Natural killer cell treated with Interleukin-12 subunit alpha and Interleukin-12 subunit beta and Interleukin-15 and Interleukin-18, amount 100 ng/mL, for 72 hours (primary cell): ENCODE measurements at regions not wholly inside any gene's neighbourhood (a gene's known extent, or its start where the extent isn't known, plus 50 kb on each side); places are given as distances from the start of the nearest gene placed in this dataset.

Experiments
- ATAC-seq, 2 donors: fragments of 150-1000 bp; cut with Tn5 transposase in 1 of 2; sonication (Bioruptor Pico), chemical (Tn5 transposase) in 1 of 2; 2 replicates each; pipeline ENCODE4 v1.10.0; 2021
- DNase-seq: peaks from one replicate; pipeline ENCODE4 v3.0.0; 2022; ENCODE audit warnings: low spot score
- H3K27ac Mint-ChIP-seq, 2 donors: 1 replicate in 1 of 2; 2 replicates in 1 of 2; pipeline ENCODE4 v1.8.0; 2022; ENCODE audit warnings: mixed read lengths in 2 of 2, mild to moderate bottlenecking in 1 of 2, moderate library complexity in 1 of 2
- H3K27me3 Mint-ChIP-seq, 2 donors: 1 replicate in 1 of 2; 2 replicates in 1 of 2; pipeline ENCODE4 v1.8.0; 2022; ENCODE audit warnings: mixed read lengths in 2 of 2
- H3K36me3 Mint-ChIP-seq: one replicate; pipeline ENCODE4 v1.8.0; 2022; ENCODE audit warnings: mixed read lengths
- H3K4me1 Mint-ChIP-seq, 2 donors: 1 replicate in 1 of 2; 2 replicates in 1 of 2; pipeline ENCODE4 v1.8.0; 2022; ENCODE audit warnings: low read depth in 2 of 2, mixed read lengths in 2 of 2, mild to moderate bottlenecking in 1 of 2
- H3K4me3 Mint-ChIP-seq: one replicate; pipeline ENCODE4 v1.8.0; 2022; ENCODE audit warnings: mixed read lengths
- H3K9me3 Mint-ChIP-seq: 2 replicates; pipeline ENCODE4 v1.8.0; 2022; ENCODE audit warnings: mixed read lengths

- no peak for ATAC-seq
- no peak overlapping the region for H3K27ac Mint-ChIP-seq
- peaks cover 5 to 12% of the 10 kb centered on the region in 2 donors for H3K4me1 Mint-ChIP-seq
- H3K9me3 Mint-ChIP-seq: no peaks in the 10 kb centered on the region
- H3K36me3 Mint-ChIP-seq: no peaks in the 10 kb centered on the region
- H3K27me3 Mint-ChIP-seq: peaks cover 16 to 21% of the 10 kb centered on the region in 2 donors
- H3K4me3 Mint-ChIP-seq: no peak overlapping the region
- DNase-seq: no peak
Measured at GRCh38 chr12:11946161-11946560, 124.6 kb upstream of the BCL2L14 start.

DNA sequence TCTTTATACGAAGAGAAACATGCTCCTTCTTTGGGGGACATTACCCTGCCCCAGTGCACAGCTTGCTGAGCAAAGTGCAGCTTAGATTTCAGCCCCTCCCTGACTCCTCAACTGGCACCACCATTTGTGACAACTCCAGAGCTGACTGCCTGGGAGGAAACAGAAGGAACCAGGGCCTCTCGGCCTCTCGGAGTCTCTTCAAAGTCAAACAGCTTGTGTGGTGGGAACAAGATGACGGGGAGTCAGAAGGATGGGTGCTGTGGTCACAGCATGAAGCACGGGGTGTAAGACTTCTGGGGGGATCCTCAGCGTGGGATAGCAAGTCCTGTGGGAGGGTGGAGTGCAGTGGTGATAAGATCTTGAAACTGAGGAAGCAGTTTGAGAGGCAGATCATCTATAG is 123.5 kb upstream of the BCL2L14 start:
- Mint-ChIP-seq H3K4me3 (no peak overlapping the region), H3K27me3 (peaks cover 16 to 21% of the 10 kb centered on the region in 2 donors), H3K27ac (peak overlapping the region in 1 of 2 donors; percentile 34), H3K4me1 (peaks cover 5 to 12% of the 10 kb centered on the region in 2 donors), H3K36me3 (no peaks in the 10 kb centered on the region), H3K9me3 (no peaks in the 10 kb centered on the region)
- ATAC-seq: no peak
- no peak for DNase-seq

- Mint-ChIP-seq H3K27me3 (peaks cover 14 to 18% of the 10 kb centered on the region in 2 donors), H3K9me3 (no peaks in the 10 kb centered on the region), H3K4me1 (peaks cover 18 to 21% of the 10 kb centered on the region in 2 donors), H3K27ac (peak overlapping the region in 1 of 2 donors; percentile 21), H3K4me3 (no peak overlapping the region), H3K36me3 (no peaks in the 10 kb centered on the region)
- ATAC-seq (no peak), DNase-seq (no peak)
Measured at GRCh38 chr12:11949738-11950411, 120.9 kb upstream of the BCL2L14 start.

GRCh38 chr12:11951209-11951608 is 119.5 kb upstream of the BCL2L14 start:
- ATAC-seq (no peak), DNase-seq (no peak)
- Mint-ChIP-seq H3K4me3 (no peak overlapping the region), H3K9me3 (no peaks in the 10 kb centered on the region), H3K27ac (no peak overlapping the region), H3K27me3 (peaks cover 18 to 21% of the 10 kb centered on the region in 2 donors), H3K4me1 (peaks cover 19 to 22% of the 10 kb centered on the region in 2 donors), H3K36me3 (peaks cover 4% of the 10 kb centered on the region)

DNA sequence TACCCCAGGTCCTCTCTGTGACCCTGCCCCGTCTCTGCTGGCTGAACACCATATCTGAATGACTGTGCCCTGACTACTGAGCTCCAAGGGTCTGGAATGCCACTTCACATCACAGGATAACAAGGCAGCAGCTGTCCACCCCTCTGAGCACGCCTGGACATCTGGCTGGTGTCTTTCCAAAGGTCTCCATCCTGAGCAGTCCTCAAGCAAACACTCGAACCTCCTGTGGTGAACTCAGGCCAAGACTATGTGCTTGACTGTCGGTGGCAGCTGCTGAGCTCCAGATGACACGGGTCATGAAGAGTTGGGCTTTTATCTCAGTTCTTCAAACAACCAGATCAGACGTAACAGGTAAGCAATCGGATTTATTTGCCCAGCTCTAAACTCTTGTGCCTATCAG is 117.2 kb upstream of the BCL2L14 start:
- DNase-seq (no peak), ATAC-seq (no peak)
- H3K27me3 Mint-ChIP-seq: peaks cover 26 to 34% of the 10 kb centered on the region in 2 donors
- peaks cover 4% of the 10 kb centered on the region for H3K36me3 Mint-ChIP-seq
- peak overlapping the region; percentile 17 to 54 for H3K27ac Mint-ChIP-seq
- H3K9me3 Mint-ChIP-seq: peaks cover 4% of the 10 kb centered on the region
- H3K4me3 Mint-ChIP-seq: no peak overlapping the region
- H3K4me1 Mint-ChIP-seq: peaks cover 24 to 25% of the 10 kb centered on the region in 2 donors

DNA sequence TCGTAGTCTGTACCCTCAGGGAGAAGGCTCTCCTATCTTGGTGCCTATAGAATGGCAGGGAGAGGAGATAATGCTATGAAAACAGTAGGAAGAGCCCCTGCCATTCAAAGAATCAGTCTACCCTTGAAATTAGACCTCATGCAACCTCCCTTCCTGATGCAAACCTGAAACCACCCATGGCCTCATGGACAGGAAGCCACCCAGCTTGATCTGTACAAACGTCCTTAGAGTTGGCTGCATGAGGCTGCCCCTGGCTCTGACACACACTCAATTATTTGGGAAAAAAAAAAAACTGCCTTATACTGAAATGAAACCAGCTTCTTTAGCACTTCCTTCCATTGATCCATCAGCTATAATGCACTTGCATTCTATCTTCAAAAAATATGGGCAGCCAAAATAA is 116.6 kb upstream of the BCL2L14 start:
- peaks cover 4% of the 10 kb centered on the region for H3K36me3 Mint-ChIP-seq
- peaks cover 20 to 28% of the 10 kb centered on the region in 2 donors for H3K27me3 Mint-ChIP-seq
- H3K9me3 Mint-ChIP-seq: peaks cover 4% of the 10 kb centered on the region
- DNase-seq: no peak
- H3K4me3 Mint-ChIP-seq: peak overlapping the region; percentile 43
- ATAC-seq: peak in 1 of 2 donors; percentile 45
- H3K27ac Mint-ChIP-seq: peak overlapping the region; percentile 17 to 54
- peaks cover 30 to 31% of the 10 kb centered on the region in 2 donors for H3K4me1 Mint-ChIP-seq

DNA sequence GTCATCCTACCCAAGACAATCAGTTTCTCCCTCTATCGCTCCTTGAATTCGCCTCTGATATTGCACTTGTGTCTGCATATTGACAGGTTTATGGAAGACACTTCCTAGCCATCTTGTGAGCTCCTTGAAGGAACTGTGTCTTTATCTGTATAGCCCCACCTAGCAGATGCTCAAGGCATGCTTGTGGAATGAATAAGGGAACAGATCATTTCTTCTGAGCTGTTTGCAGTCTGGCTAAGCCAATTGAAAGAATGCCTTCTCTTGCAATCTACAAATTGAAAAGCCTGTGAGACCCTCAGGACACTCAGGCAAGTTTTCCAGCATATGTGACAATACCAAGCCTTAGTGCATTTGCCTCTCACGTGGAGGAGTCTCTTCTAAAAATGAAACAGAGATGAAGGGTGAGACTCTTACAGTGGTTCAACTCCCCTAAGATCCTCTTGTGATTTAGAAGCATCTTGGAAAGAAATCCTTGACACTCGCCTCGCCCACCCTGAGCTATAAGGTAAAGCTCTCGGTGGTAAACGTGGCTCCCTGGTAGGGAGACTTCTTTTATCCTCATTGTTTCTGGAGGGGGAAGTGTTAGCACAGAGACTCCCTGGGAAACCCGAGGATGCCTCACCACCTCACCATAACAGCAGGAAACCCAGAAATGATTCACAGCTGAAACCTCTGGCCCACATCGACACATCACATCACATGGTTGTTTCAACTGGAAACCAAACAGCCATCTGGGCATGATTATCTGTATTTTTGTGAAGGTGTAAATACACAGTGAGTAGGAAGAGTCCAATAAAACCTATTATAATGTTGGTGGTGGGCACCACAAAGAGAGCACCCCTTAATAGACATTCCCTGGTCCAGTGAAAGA is 112.3 kb upstream of the BCL2L14 start:
- Mint-ChIP-seq H3K36me3 (peaks cover 4% of the 10 kb centered on the region), H3K27me3 (peaks cover 18 to 23% of the 10 kb centered on the region in 2 donors), H3K4me3 (peak overlapping the region; percentile 29), H3K9me3 (peaks cover 4% of the 10 kb centered on the region), H3K27ac (peak overlapping the region; percentile 80 to 93), H3K4me1 (peaks cover 37 to 38% of the 10 kb centered on the region in 2 donors)
- ATAC-seq (peak; percentile 87 to 94), DNase-seq (peak; percentile 66)

DNA sequence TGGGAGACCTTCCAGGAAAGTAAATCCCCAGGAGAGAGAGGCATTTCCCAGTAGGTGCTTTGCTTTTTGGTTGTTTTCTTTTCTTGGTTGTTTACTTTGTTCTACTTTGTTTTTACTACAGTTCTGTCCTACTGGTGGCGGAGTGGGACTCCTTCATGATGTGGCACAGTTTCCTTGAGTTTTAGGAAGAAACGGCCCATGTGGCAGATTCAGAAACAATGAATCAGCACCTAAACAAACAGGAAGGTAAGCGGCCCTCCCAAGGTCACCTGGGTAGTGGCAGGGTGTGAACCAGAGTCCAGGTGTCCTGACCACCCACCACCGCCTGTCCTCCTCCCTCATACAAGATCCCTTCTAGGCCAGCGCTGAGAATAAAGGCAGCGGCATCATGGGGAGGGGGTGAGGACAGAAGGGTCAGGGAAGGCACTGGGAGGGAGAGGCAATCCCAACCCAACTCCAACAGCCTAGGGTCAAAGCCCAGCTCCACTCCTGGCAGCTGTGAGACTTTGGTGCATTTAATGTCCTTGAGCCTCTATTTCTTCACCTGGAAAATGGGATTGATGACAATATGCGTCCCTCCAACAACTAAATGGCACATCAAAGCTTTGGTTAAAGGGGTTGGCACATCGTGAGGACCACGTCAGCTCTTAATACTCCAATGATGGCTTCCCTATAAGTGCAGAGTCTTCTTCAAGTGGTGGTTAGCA is 111.5 kb upstream of the BCL2L14 start:
- Mint-ChIP-seq H3K36me3 (peaks cover 4% of the 10 kb centered on the region), H3K27me3 (peaks cover 18 to 23% of the 10 kb centered on the region in 2 donors), H3K9me3 (peaks cover 4% of the 10 kb centered on the region), H3K27ac (peak overlapping the region; percentile 80 to 93), H3K4me3 (peak overlapping the region; percentile 29), H3K4me1 (peaks cover 29 to 33% of the 10 kb centered on the region in 2 donors)
- DNase-seq (no peak), ATAC-seq (no peak)

DNA sequence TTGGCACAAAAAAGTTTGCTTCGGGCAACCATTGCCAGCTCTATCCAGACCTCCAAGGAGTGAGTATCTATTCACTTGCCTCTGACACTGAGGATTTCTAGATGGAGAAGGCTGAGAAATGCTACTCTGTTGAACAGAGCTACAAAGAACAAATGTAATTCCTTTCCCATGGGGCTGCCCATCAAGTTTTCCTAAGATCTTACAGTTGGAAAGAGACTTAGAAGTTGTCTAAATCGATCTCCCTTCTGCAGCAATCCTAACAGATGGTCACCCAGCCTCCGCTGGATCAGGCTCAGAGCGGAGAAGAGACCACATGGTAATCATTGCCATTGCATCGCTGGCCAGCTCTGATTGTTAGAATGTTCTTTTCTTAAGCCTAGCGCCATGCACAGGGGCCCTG is 110.1 kb upstream of the BCL2L14 start:
- no peak overlapping the region for H3K4me3 Mint-ChIP-seq
- H3K36me3 Mint-ChIP-seq: peaks cover 4% of the 10 kb centered on the region
- no peak for ATAC-seq

DNA sequence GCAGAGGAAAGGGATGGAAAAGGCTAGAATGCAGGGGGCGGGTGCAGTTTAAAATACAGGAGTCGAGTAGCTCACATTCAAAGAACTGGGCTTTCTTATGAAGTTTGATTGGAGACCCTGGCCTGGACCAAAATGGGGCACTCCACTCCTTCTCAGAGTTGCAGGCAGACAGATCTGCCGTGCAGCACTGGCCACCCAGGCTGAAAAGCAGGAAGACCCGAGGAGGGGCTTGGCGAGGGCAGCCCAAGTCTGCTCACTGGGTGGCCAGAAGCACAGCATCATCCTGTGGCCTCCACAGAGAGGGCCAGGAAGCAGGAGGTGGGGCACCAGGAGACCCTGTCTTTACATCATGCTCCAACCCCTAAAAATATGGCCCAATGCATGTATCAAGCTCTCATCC is 109.1 kb upstream of the BCL2L14 start:
- H3K27ac Mint-ChIP-seq: no peak overlapping the region
- DNase-seq (no peak), ATAC-seq (no peak)
- peaks cover 22 to 24% of the 10 kb centered on the region in 2 donors for H3K4me1 Mint-ChIP-seq
- H3K27me3 Mint-ChIP-seq: peaks cover 9 to 10% of the 10 kb centered on the region in 2 donors
- no peaks in the 10 kb centered on the region for H3K36me3 Mint-ChIP-seq
- H3K9me3 Mint-ChIP-seq: peaks cover 4% of the 10 kb centered on the region
- H3K4me3 Mint-ChIP-seq: no peak overlapping the region

More for the DNA sequence above, 110.1 kb upstream of the BCL2L14 start:
- Mint-ChIP-seq H3K27me3 (peaks cover 16 to 20% of the 10 kb centered on the region in 2 donors), H3K9me3 (peaks cover 4% of the 10 kb centered on the region), H3K27ac (no peak overlapping the region), H3K4me1 (peaks cover 22 to 29% of the 10 kb centered on the region in 2 donors)
- no peak for DNase-seq

DNA sequence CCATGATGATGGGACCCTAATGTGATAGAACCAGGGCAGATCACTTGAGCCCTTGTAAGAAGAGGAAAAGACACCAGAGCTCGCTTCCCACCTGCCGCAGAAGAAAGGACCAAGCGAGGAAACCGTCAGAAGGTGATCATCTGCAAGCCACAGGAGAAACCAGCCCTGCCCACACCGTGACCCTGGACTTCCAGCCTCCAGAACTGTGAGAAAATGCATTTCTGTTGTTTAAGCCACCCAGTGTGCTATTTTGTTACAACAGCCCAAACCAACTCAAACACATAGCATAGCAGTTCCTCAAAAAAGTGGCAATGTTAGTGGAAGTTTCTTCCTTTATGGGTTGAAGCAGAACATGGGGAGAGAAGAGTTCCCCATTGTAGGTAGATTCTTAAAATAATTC is 107.9 kb upstream of the BCL2L14 start:
- ATAC-seq: no peak
- Mint-ChIP-seq H3K4me1 (peaks cover 21 to 32% of the 10 kb centered on the region in 2 donors), H3K9me3 (peaks cover 4% of the 10 kb centered on the region), H3K4me3 (no peak overlapping the region), H3K27ac (no peak overlapping the region), H3K27me3 (peaks cover 5 to 15% of the 10 kb centered on the region in 2 donors), H3K36me3 (no peaks in the 10 kb centered on the region)
- DNase-seq: no peak

DNA sequence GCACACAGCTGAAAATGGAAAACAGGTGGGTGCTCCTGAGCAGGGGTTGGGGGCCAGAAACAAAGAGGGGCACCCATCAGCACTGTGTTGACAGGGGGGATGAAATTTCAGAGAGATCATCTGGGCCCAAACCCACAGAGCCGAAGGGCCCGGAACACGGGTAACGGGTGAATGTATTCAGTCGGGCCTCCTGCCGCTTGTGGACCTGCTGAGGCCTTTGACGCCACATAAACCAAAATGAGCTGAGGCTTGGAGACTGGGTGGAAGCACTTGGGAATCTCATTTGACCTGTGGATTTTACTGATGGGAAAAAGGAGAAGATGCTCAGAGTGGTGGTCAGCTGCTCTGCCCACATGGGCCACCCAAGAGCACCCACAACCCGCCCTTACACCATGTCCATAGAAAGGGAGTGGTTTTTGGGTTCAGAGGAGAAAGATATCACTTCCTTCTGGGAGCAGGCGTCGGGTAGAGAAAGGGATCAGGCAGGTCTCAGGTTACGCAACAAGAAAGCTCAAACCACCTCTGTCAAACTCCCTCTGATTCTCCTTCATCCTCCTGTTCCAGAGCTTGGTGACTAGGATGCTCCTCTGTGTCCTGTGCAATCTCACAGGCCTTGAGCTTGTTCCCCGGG is 106.8 kb upstream of the BCL2L14 start:
- Mint-ChIP-seq H3K36me3 (no peaks in the 10 kb centered on the region), H3K4me3 (no peak overlapping the region), H3K27ac (peak overlapping the region in 1 of 2 donors; percentile 78), H3K4me1 (peaks cover 10 to 22% of the 10 kb centered on the region in 2 donors), H3K27me3 (peaks cover 0 to 15% of the 10 kb centered on the region in 2 donors), H3K9me3 (no peaks in the 10 kb centered on the region)
- DNase-seq (no peak), ATAC-seq (no peak)

DNA sequence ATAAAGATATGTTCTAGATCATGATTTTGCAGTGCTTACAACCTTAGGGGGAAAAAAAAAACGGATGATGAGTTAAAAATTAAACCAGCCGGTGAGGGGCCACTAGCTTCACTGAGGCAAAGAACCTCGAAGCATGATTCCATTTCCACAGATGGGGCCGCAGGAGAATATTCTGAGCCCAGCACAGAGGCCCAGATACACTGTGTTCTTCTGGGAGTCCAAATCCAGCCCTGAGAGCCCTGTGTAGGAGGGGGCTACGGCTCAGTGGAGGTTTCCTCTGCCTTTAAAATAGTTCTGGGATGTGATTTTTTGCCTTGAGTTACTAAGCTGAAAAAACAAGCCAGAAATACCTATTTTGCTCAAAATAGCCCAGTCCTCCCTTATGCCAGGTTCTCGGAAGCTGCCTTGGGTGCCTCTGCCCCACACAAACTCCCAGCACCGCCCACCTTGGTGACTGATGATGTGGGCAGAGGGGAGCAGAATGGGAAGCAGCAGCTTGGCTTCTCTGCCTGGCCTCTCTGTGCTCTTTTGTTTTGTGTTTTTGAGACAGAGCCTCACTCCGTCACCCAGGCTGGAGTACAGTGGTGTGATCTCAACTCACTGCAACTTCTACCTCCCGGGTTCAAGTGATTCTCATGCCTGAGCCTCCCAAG is 105.4 kb upstream of the BCL2L14 start:
- Mint-ChIP-seq H3K4me1 (peaks cover 0 to 13% of the 10 kb centered on the region in 2 donors), H3K9me3 (no peaks in the 10 kb centered on the region), H3K4me3 (no peak overlapping the region), H3K27me3 (peaks cover 3 to 15% of the 10 kb centered on the region in 2 donors), H3K36me3 (no peaks in the 10 kb centered on the region), H3K27ac (peak overlapping the region in 1 of 2 donors; percentile 78)
- ATAC-seq: no peak
- DNase-seq: no peak
